K562 (cell line): ENCODE measurements at regions not wholly inside any gene's neighbourhood (a gene's known extent, or its start where the extent isn't known, plus 50 kb on each side); places are given as distances from the start of the nearest gene placed in this dataset.
"Not testable (repeated sequence)": the region's sequence is repeated elsewhere in the genome, so short reads cannot be mapped to it uniquely, and the experiment has no call there.

Experiments used
- ATAC-seq: fragments of 200-7000 bp; cut with Tn5 transposase; 3 replicates; pipeline ENCODE4 v1.9.1; 2020; ENCODE audit warnings: moderate library complexity
- BruUV-seq: library from RNA; stranded (reverse); fragments of 400-500 nt; replicated peaks from 2 replicates; lab custom pipeline; 2021; lab: Mats Ljungman, UMichigan
- CTCF ChIA-PET: fragments of 300-600 bp; formaldehyde crosslinking; extraction: SDS; loops from one replicate; lab custom pipeline; 2021; ENCODE audit warnings: low intra/inter-chr PET ratio; lab: Yijun Ruan, JAX
- POLR2A ChIA-PET: fragments of 300-600, 350-650 bp; sonication (Branson Sonifier 250); formaldehyde crosslinking; extraction: SDS; loops from one replicate; lab custom pipeline; 2021; ENCODE audit warnings: antibody characterized with exemption, inconsistent platforms; lab: Yijun Ruan, JAX
- DNase-seq, 4 experiments: peaks; one replicate each; pipeline versions ENCODE4 v3.0.0 to v3.0.0-alpha.2; 2011 to 2018; ENCODE audit warnings: low spot score in 3 of 4, mixed read lengths in 3 of 4; ENCODE audit errors: extremely low read depth in 1 of 4
- FAIRE-seq: peaks from 2 replicates; lab custom pipeline; 2011; peaks lifted over from hg19 to GRCh38; lab: Jason Lieb, UNC
- H2AFZ ChIP-seq: 2 replicates; pipeline ENCODE4 v1.6.0; 2011; ENCODE audit warnings: low read depth, low read length, control low read depth, inconsistent platforms
- H3K27ac ChIP-seq: fragments of 200-600 bp; 3 replicates; pipeline ENCODE4 v1.8.0; 2011; ENCODE audit warnings: low read depth, mild to moderate bottlenecking, control low read depth, inconsistent platforms, low read length, moderate library complexity, mixed read lengths; ENCODE audit errors: extremely low read depth
- H3K27me3 ChIP-seq, 2 experiments: fragments of 300-600 bp in 1 of 2; 2 replicates in 1 of 2; 3 replicates in 1 of 2; pipeline versions ENCODE4 v1.6.0 to v1.8.0; 2011; ENCODE audit warnings: inconsistent platforms in 2 of 2, low read length in 2 of 2, mild to moderate bottlenecking in 1 of 2, mixed read lengths in 1 of 2, moderate library complexity in 1 of 2; ENCODE audit not compliant: control insufficient read depth in 2 of 2, insufficient read depth in 2 of 2
- H3K36me3 ChIP-seq: fragments of 300-600 bp; 3 replicates; pipeline ENCODE4 v1.8.0; 2011; ENCODE audit warnings: mild to moderate bottlenecking, low read length, inconsistent platforms; ENCODE audit not compliant: control insufficient read depth, insufficient read depth
- H3K4me1 ChIP-seq, 2 experiments: fragments of 200-600 bp in 1 of 2; replicated peaks in 1 of 2; 2 replicates in 1 of 2; 3 replicates in 1 of 2; pipeline versions ENCODE4 v1.5.1 to v1.8.0; 2011; ENCODE audit warnings: inconsistent platforms in 2 of 2, low read length in 2 of 2, mild to moderate bottlenecking in 1 of 2, mixed read lengths in 1 of 2, moderate library complexity in 1 of 2; ENCODE audit not compliant: control insufficient read depth in 2 of 2, insufficient read depth in 2 of 2
- H3K4me2 ChIP-seq: 2 replicates; pipeline ENCODE4 v1.6.1; 2011; ENCODE audit warnings: low read length, control low read depth, inconsistent platforms, mixed read lengths; ENCODE audit not compliant: insufficient read depth
- H3K4me3 ChIP-seq: fragments of 200-600 bp; sonication (generic), shearing (Covaris generic); 2 replicates; pipeline ENCODE4 v1.5.1; 2016; ENCODE audit warnings: control low read depth, inconsistent platforms
- H3K79me2 ChIP-seq: fragments of 200-600 bp; 3 replicates; pipeline ENCODE4 v1.8.0; 2011; ENCODE audit warnings: low read length, inconsistent platforms; ENCODE audit not compliant: control insufficient read depth, insufficient read depth
- H3K9ac ChIP-seq, 2 experiments: 2 replicates each; pipeline versions ENCODE4 v1.6.0 to v1.6.1; 2011; ENCODE audit warnings: low read depth in 2 of 2, low read length in 2 of 2, control low read depth in 1 of 2, inconsistent platforms in 1 of 2, mild to moderate bottlenecking in 1 of 2, mixed read lengths in 1 of 2; ENCODE audit not compliant: insufficient read depth in 1 of 2
- H3K9me1 ChIP-seq: one replicate; pipeline ENCODE4 v1.6.0; 2011; ENCODE audit warnings: inconsistent platforms, mild to moderate bottlenecking, low read length, moderate library complexity; ENCODE audit not compliant: control insufficient read depth, insufficient read depth
- H3K9me3 ChIP-seq: replicated peaks from 2 replicates; pipeline ENCODE4 v1.5.1; 2011; ENCODE audit warnings: low read depth, low read length, inconsistent platforms; ENCODE audit not compliant: control insufficient read depth, insufficient read depth
- H4K20me1 ChIP-seq: replicated peaks from 2 replicates; pipeline ENCODE4 v1.6.1; 2011; ENCODE audit warnings: low read length, inconsistent platforms, mixed read lengths; ENCODE audit not compliant: control insufficient read depth, insufficient read depth
- PHF20 ChIP-seq: fragments of 450-650 bp; IDR thresholded peaks from 2 replicates; pipeline ENCODE4 v1.6.1; 2018; ENCODE audit not compliant: partially characterized antibody
- WGBS: fragments of 100-300 bp; shearing (Covaris generic); methylation state at CpG from one replicate; pipeline ENCODE4 v1.1.6; 2016; ENCODE audit warnings: low coverage, mixed read lengths; ENCODE audit not compliant: insufficient coverage; ENCODE audit errors: missing lambda C conversion rate; 5-methylcytosine and 5-hydroxymethylcytosine counted together
- in situ Hi-C: fragments of 300-500 bp; cut with MboI; formaldehyde crosslinking; loops from 4 replicates; pipeline ENCODE4 v1.15.0; 2018; ENCODE audit warnings: inconsistent platforms, mixed read lengths
- intact Hi-C: fragments of 100-400 bp; cut with micrococcal nuclease; formaldehyde crosslinking; loops from 2 replicates; pipeline ENCODE4 v1.14.2; 2022

DNA sequence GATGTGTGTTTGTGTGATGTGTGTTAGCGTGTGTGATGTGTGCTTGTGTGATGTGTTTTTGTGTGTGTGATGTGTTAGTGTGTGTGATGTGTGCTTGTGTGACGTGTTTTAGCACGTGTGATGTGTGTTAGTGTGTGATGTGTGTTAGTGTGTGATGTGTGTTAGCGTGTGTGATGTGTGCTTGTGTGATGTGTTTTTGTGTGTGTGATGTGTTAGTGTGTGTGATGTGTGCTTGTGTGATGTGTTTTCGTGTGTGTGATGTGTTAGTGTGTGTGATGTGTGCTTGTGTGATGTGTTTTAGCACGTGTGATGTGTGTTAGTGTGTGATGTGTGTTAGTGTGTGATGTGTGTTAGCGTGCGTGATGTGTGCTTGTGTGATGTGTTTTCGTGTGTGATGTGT, 69.0 kb upstream of the CFAP46 start:
- Histone ChIP-seq H3K27me3 (peaks cover 0 to 44% of the 10 kb centered on the region in 2 experiments; a peak in 2 of 5 replicates), H3K4me1 (peaks cover 0 to 36% of the 10 kb centered on the region in 2 experiments; a peak in 3 of 5 replicates)
- H3K9ac ChIP-seq, H2AFZ ChIP-seq, intact Hi-C loops, ATAC-seq, CTCF ChIA-PET, in situ Hi-C loops, DNase-seq, H3K27ac ChIP-seq, H3K36me3 ChIP-seq, FAIRE-seq, BruUV-seq, H3K9me1 ChIP-seq, H3K4me3 ChIP-seq, H3K79me2 ChIP-seq, H4K20me1 ChIP-seq, H3K9me3 ChIP-seq, POLR2A ChIA-PET, H3K4me2 ChIP-seq: not testable (repeated sequence)
- WGBS: 10% methylated on average over 2 of the region's 9 CpGs

DNA sequence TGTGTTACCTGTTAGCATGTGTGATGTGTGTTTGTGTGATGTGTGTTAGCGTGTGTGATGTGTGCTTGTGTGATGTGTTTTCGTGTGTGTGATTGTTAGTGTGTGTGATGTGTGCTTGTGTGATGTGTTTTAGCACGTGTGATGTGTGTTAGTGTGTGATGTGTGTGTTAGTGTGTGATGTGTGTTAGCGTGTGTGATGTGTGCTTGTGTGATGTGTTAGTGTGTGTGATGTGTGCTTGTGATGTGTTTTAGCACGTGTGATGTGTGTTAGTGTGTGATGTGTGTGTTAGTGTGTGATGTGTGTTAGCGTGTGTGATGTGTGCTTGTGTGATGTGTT, 68.4 kb upstream of the CFAP46 start:
- H3K36me3 ChIP-seq, H3K9ac ChIP-seq, POLR2A ChIA-PET, H3K9me3 ChIP-seq, ATAC-seq, BruUV-seq, H3K79me2 ChIP-seq, in situ Hi-C loops, H4K20me1 ChIP-seq, H2AFZ ChIP-seq, CTCF ChIA-PET, intact Hi-C loops, H3K9me1 ChIP-seq, DNase-seq, H3K4me3 ChIP-seq, H3K4me2 ChIP-seq, H3K27ac ChIP-seq: not testable (repeated sequence)
- 15% methylated on average over 6 of the region's 6 CpGs for WGBS
- peaks cover 0 to 36% of the 10 kb centered on the region in 2 experiments; a peak in 3 of 5 replicates for H3K4me1 ChIP-seq
- peak; percentile 72 for FAIRE-seq
- TF ChIP-seq PHF20: peak; percentile 43
- H3K27me3 ChIP-seq: peaks cover 0 to 44% of the 10 kb centered on the region in 2 experiments; a peak in 2 of 5 replicates
